SK-N-SH (cell line): ENCODE measurements at regions not wholly inside any gene's neighbourhood (a gene's known extent, or its start where the extent isn't known, plus 50 kb on each side); places are given as distances from the start of the nearest gene placed in this dataset.

ENCODE experiments used
- CTCF ChIA-PET: fragments of 300-600, 350-600 bp; formaldehyde crosslinking; extraction: SDS; loops from one replicate; lab custom pipeline; 2021; lab: Yijun Ruan, JAX
- POLR2A ChIA-PET: fragments of 350-600 bp; sonication (Branson Sonifier 250); formaldehyde crosslinking; extraction: SDS; loops from one replicate; lab custom pipeline; 2020; ENCODE audit warnings: antibody characterized with exemption, inconsistent platforms; lab: Yijun Ruan, JAX
- DNase-seq: peaks from one replicate; pipeline ENCODE4 v3.0.0; 2012
- H2AFZ ChIP-seq: fragments of 200-600 bp; sonication (generic); 2 replicates; pipeline ENCODE4 v1.8.1; 2016; ENCODE audit warnings: antibody characterized with exemption, mild to moderate bottlenecking, low read depth
- H3F3A ChIP-seq: fragments of 200-600 bp; sonication (generic); replicated peaks from 2 replicates; pipeline ENCODE3; 2016; ENCODE audit warnings: antibody characterized with exemption, mild to moderate bottlenecking; ENCODE audit not compliant: insufficient read depth
- H3K27ac ChIP-seq, 2 experiments: fragments of 200-500 bp in 1 of 2; fragments of 200-600 bp in 1 of 2; sonication (Bioruptor generic) in 1 of 2; sonication (generic), shearing (Covaris generic) in 1 of 2; 2 replicates each; pipeline versions ENCODE4 v1.5.1 to v1.6.1; 2014 to 2016; ENCODE audit warnings: low read depth in 2 of 2, inconsistent platforms in 1 of 2, low read length in 1 of 2, mild to moderate bottlenecking in 1 of 2, mixed read lengths in 1 of 2
- H3K27me3 ChIP-seq: fragments of 200-600 bp; sonication (generic), shearing (Covaris generic); 2 replicates; pipeline ENCODE4 v1.6.1; 2016; ENCODE audit warnings: mixed run types; ENCODE audit not compliant: insufficient read depth
- H3K36me3 ChIP-seq, 2 experiments: fragments of 200-500 bp in 1 of 2; fragments of 200-600 bp in 1 of 2; sonication (Bioruptor generic) in 1 of 2; sonication (generic) in 1 of 2; replicated peaks in 1 of 2; 2 replicates each; pipeline versions ENCODE3 to v1.5.1; 2014 to 2016; ENCODE audit warnings: low read length in 1 of 2, mild to moderate bottlenecking in 1 of 2; ENCODE audit not compliant: insufficient read depth in 2 of 2, control insufficient read depth in 1 of 2
- H3K4me1 ChIP-seq, 2 experiments: fragments of 200-500 bp in 1 of 2; fragments of 200-600 bp in 1 of 2; sonication (Bioruptor generic) in 1 of 2; sonication (generic), shearing (Covaris generic) in 1 of 2; 2 replicates each; pipeline versions ENCODE4 v1.5.1 to v1.6.1; 2014 to 2016; ENCODE audit warnings: low read depth in 1 of 2, low read length in 1 of 2, mixed run types in 1 of 2; ENCODE audit not compliant: insufficient read depth in 2 of 2, control insufficient read depth in 1 of 2
- H3K4me2 ChIP-seq: fragments of 200-600 bp; sonication (generic), shearing (Covaris generic); 2 replicates; pipeline ENCODE4 v1.6.1; 2017; ENCODE audit warnings: mixed run types
- H3K4me3 ChIP-seq, 2 experiments: fragments of 200-500 bp in 1 of 2; fragments of 200-600 bp in 1 of 2; sonication (Bioruptor generic) in 1 of 2; sonication (generic), shearing (Covaris generic) in 1 of 2; 2 replicates each; pipeline versions ENCODE4 v1.5.1 to v1.8.1; 2014 to 2016; ENCODE audit warnings: low read depth in 2 of 2, inconsistent platforms in 1 of 2, low read length in 1 of 2, mild to moderate bottlenecking in 1 of 2, mixed read lengths in 1 of 2, moderate library complexity in 1 of 2
- H3K79me2 ChIP-seq: fragments of 200-600 bp; sonication (generic); 2 replicates; pipeline ENCODE4 v1.8.1; 2017; ENCODE audit warnings: mild to moderate bottlenecking; ENCODE audit not compliant: insufficient read depth
- H3K9ac ChIP-seq: fragments of 200-600 bp; sonication (generic); 2 replicates; pipeline ENCODE4 v1.6.1; 2017; ENCODE audit warnings: mixed run types
- H3K9me2 ChIP-seq: fragments of 200-600 bp; sonication (generic); 2 replicates; pipeline ENCODE4 v1.6.1; 2017; ENCODE audit warnings: mixed run types
- H3K9me3 ChIP-seq: fragments of 200-600 bp; sonication (generic); 2 replicates; pipeline ENCODE4 v1.6.1; 2017; ENCODE audit warnings: mixed run types, mild to moderate bottlenecking, moderate library complexity
- H4K20me1 ChIP-seq: fragments of 200-600 bp; sonication (generic); 2 replicates; pipeline ENCODE4 v1.6.1; 2017; ENCODE audit warnings: mild to moderate bottlenecking, mixed run types; ENCODE audit not compliant: insufficient read depth
- FOSL2 ChIP-seq: IDR thresholded peaks from 2 replicates; pipeline ENCODE4 v1.4.0; 2012; ENCODE audit warnings: low read depth, mild to moderate bottlenecking, moderate library complexity, borderline replicate concordance
- GATA2 ChIP-seq: sonication (generic); formaldehyde crosslinking; IDR thresholded peaks from 2 replicates; pipeline ENCODE4 v1.5.0; 2020; ENCODE audit warnings: mild to moderate bottlenecking, missing genetic modification reagents
- JUND ChIP-seq: IDR thresholded peaks from 2 replicates; pipeline ENCODE4 v1.4.0; 2012
- MXI1 ChIP-seq: IDR thresholded peaks from 2 replicates; pipeline ENCODE4 v1.6.1; 2012; ENCODE audit warnings: mild to moderate bottlenecking, low read depth, low read length, improper control_type of control experiment
- RFX5 ChIP-seq: IDR thresholded peaks from 2 replicates; pipeline ENCODE4 v1.6.1; 2012; ENCODE audit warnings: mild to moderate bottlenecking, improper control_type of control experiment, low read length
- TAF1 ChIP-seq: IDR thresholded peaks from 2 replicates; pipeline ENCODE4 v1.6.1; 2012; ENCODE audit warnings: low read depth, mild to moderate bottlenecking, low read length, moderate library complexity, borderline replicate concordance
- WGBS: methylation state at CpG from one replicate; pipeline ENCODE4 v1.1.6; 2017; ENCODE audit warnings: low lambda C conversion rate; 5-methylcytosine and 5-hydroxymethylcytosine counted together
- TF ChIP-seq, protein P1 (sequence below): IDR thresholded peaks from 2 replicates; pipeline ENCODE4 v1.6.1; 2012; ENCODE audit warnings: mild to moderate bottlenecking, low read depth, low read length, moderate library complexity
- TF ChIP-seq, protein P2 (sequence below): IDR thresholded peaks from 2 replicates; pipeline ENCODE4 v1.4.0; 2012; ENCODE audit warnings: low read depth, borderline replicate concordance
- TF ChIP-seq, protein P3 (sequence below): IDR thresholded peaks from 2 replicates; pipeline ENCODE4 v1.4.0; 2012; ENCODE audit warnings: low read depth, borderline replicate concordance

DNA sequence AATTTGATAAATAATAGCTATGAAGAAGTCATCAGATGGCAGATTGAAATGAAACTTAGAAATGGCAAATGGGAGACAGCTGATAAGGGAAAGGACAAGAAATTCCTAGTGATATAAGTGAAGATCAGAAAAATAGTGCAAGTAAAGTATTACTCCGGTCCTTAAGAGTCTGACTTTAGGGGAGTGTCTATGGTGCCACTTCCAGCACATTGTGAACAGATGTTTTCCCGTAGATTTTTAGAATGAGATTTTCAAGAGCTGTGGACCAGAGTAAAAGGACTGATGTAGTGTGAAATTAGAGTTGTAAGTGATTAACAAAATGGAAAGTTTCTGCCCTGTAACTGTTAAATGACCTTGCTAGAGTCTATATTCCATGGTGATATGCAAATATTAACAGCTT is 974.8 kb upstream of the TENM4 start:
- Histone ChIP-seq H3K9me2 (no peaks in the 10 kb centered on the region), H2AFZ (no peak overlapping the region), H3K4me3 (no peak overlapping the region), H3K9me3 (no peaks in the 10 kb centered on the region), H3K27me3 (no peaks in the 10 kb centered on the region), H3K79me2 (no peaks in the 10 kb centered on the region), H3K36me3 (no peaks in the 10 kb centered on the region), H3K4me2 (no peak overlapping the region), H4K20me1 (no peaks in the 10 kb centered on the region), H3K9ac (no peak overlapping the region), H3F3A (no peaks in the 10 kb centered on the region), H3K27ac (no peak overlapping the region), H3K4me1 (no peaks in the 10 kb centered on the region)
- TF ChIP-seq RFX5 (no peak), TAF1 (no peak)
- TF ChIP-seq, protein P1, sequence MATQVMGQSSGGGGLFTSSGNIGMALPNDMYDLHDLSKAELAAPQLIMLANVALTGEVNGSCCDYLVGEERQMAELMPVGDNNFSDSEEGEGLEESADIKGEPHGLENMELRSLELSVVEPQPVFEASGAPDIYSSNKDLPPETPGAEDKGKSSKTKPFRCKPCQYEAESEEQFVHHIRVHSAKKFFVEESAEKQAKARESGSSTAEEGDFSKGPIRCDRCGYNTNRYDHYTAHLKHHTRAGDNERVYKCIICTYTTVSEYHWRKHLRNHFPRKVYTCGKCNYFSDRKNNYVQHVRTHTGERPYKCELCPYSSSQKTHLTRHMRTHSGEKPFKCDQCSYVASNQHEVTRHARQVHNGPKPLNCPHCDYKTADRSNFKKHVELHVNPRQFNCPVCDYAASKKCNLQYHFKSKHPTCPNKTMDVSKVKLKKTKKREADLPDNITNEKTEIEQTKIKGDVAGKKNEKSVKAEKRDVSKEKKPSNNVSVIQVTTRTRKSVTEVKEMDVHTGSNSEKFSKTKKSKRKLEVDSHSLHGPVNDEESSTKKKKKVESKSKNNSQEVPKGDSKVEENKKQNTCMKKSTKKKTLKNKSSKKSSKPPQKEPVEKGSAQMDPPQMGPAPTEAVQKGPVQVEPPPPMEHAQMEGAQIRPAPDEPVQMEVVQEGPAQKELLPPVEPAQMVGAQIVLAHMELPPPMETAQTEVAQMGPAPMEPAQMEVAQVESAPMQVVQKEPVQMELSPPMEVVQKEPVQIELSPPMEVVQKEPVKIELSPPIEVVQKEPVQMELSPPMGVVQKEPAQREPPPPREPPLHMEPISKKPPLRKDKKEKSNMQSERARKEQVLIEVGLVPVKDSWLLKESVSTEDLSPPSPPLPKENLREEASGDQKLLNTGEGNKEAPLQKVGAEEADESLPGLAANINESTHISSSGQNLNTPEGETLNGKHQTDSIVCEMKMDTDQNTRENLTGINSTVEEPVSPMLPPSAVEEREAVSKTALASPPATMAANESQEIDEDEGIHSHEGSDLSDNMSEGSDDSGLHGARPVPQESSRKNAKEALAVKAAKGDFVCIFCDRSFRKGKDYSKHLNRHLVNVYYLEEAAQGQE: no peak
- ChIA-PET POLR2A (no interaction called here), CTCF (no interaction called here)
- no peak for DNase-seq
- 48% methylated on average over 2 of the region's 2 CpGs for WGBS

DNA sequence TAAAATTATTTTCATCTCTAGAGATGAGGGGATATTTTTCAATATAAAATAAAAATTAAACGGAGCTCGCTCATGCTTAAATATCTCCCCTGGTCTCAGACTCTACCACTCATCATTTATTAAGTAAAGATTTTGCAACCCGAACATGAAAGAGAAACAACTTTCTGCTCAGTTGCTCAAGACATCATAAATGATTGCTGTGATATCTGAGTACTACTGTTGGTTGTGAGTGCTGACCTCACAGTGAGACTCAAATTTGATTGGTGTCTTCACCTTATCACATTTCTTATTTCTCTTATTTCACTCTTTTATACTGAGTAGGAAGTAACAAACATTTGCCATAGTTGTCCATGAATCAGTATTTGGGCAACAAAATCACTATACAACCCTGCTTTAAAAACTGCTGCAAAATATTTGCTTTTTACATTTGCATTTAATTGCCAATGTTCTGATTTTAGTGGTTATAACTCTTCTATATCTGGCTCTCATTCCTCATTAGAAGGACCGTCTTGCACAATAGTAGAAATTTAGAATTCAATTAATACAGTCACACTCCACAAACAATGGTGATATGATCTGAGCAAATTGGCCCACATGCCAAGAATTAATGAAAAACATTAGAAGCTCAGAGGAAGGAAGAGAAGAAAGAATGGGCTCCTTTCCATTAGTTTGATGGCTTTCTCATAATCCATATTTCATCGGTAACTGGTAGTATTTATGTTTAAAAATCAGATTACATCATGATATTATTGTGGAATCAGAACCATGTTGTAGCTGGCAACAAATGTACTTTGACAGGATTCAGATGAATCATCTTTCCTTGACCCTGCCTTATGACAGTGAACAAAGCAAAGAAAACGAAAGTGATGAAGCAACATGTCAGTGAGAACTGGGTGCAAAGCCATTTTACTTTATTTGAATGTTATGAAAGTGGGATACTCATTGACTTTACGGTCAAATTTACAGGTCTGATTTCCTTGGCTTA is 973.6 kb upstream of the TENM4 start:
- H4K20me1 ChIP-seq: no peaks in the 10 kb centered on the region
- H3K9me2 ChIP-seq: no peaks in the 10 kb centered on the region
- ChIA-PET POLR2A (no interaction called here), CTCF (no interaction called here)
- 0 out of 2 replicates have a peak overlapping the region, but pooled peaks have one; percentile 2 for H3K4me2 ChIP-seq
- TF ChIP-seq TAF1: no peak
- TF ChIP-seq JUND: no peak
- TF ChIP-seq, protein P2, sequence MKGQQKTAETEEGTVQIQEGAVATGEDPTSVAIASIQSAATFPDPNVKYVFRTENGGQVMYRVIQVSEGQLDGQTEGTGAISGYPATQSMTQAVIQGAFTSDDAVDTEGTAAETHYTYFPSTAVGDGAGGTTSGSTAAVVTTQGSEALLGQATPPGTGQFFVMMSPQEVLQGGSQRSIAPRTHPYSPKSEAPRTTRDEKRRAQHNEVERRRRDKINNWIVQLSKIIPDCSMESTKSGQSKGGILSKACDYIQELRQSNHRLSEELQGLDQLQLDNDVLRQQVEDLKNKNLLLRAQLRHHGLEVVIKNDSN: no peak
- TF ChIP-seq GATA2: no peak
- TF ChIP-seq FOSL2: no peak
- TF ChIP-seq, protein P3, sequence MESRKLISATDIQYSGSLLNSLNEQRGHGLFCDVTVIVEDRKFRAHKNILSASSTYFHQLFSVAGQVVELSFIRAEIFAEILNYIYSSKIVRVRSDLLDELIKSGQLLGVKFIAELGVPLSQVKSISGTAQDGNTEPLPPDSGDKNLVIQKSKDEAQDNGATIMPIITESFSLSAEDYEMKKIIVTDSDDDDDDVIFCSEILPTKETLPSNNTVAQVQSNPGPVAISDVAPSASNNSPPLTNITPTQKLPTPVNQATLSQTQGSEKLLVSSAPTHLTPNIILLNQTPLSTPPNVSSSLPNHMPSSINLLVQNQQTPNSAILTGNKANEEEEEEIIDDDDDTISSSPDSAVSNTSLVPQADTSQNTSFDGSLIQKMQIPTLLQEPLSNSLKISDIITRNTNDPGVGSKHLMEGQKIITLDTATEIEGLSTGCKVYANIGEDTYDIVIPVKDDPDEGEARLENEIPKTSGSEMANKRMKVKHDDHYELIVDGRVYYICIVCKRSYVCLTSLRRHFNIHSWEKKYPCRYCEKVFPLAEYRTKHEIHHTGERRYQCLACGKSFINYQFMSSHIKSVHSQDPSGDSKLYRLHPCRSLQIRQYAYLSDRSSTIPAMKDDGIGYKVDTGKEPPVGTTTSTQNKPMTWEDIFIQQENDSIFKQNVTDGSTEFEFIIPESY: no peak
- TF ChIP-seq MXI1: no peak
- H3K9ac ChIP-seq: no peak overlapping the region
- no peak overlapping the region for H3K27ac ChIP-seq
- H3F3A ChIP-seq: no peaks in the 10 kb centered on the region
- no peak for DNase-seq
- no peaks in the 10 kb centered on the region for H3K27me3 ChIP-seq
- H3K79me2 ChIP-seq: no peaks in the 10 kb centered on the region
- no peaks in the 10 kb centered on the region for H3K9me3 ChIP-seq
- no peaks in the 10 kb centered on the region for H3K36me3 ChIP-seq
- WGBS: 27% methylated on average over 7 of the region's 7 CpGs
- H3K4me3 ChIP-seq: no peak overlapping the region
- no peaks in the 10 kb centered on the region for H3K4me1 ChIP-seq
- H2AFZ ChIP-seq: peak overlapping the region; percentile 2; the same call in 1 of the 2 replicates
